Activated T-cell treated with anti-CD3 and anti-CD28 coated beads, Interleukin-2, amount 50 U/mL, for 72 hours (primary cell): ENCODE measurements at regions not wholly inside any gene's neighbourhood (a gene's known extent, or its start where the extent isn't known, plus 50 kb on each side); places are given as distances from the start of the nearest gene placed in this dataset.

ENCODE experiments used
- ATAC-seq, 2 donors: fragments of 150-1000 bp; cut with Tn5 transposase; replicated peaks in 1 of 2; 2 replicates each; pipeline ENCODE4 v1.10.0; 2021; ENCODE audit warnings: moderate library complexity in 2 of 2, mild to moderate bottlenecking in 1 of 2
- DNase-seq, 2 donors: peaks; one replicate each; pipeline ENCODE4 v3.0.0; 2021 to 2022; ENCODE audit warnings: mixed read lengths in 1 of 2
- H3K27ac Mint-ChIP-seq: one replicate; pipeline ENCODE4 v1.8.0; 2022; ENCODE audit warnings: mild to moderate bottlenecking, moderate library complexity, mixed read lengths
- H3K27me3 Mint-ChIP-seq: one replicate; pipeline ENCODE4 v1.8.0; 2022; ENCODE audit warnings: low read depth, mixed read lengths
- H3K36me3 Mint-ChIP-seq, 2 donors: one replicate each; pipeline ENCODE4 v1.8.0; 2022; ENCODE audit warnings: mixed read lengths in 2 of 2, mild to moderate bottlenecking in 1 of 2; ENCODE audit not compliant: insufficient read depth in 2 of 2
- H3K4me1 Mint-ChIP-seq: one replicate; pipeline ENCODE4 v1.8.0; 2022; ENCODE audit warnings: low read depth, mixed read lengths
- H3K4me3 Mint-ChIP-seq, 2 donors: one replicate each; pipeline ENCODE4 v1.8.0; 2022; ENCODE audit warnings: mild to moderate bottlenecking in 2 of 2, mixed read lengths in 2 of 2, moderate library complexity in 2 of 2
- H3K9me3 Mint-ChIP-seq, 2 donors: one replicate each; pipeline ENCODE4 v1.8.0; 2022; ENCODE audit warnings: mixed read lengths in 2 of 2

GRCh38 chr11:15704064-15704463 is 589.3 kb downstream of the INSC start:
- no peaks in the 10 kb centered on the region for H3K27me3 Mint-ChIP-seq
- no peaks in the 10 kb centered on the region for H3K4me1 Mint-ChIP-seq
- ATAC-seq: no peak
- no peak overlapping the region for H3K4me3 Mint-ChIP-seq
- H3K36me3 Mint-ChIP-seq: no peaks in the 10 kb centered on the region
- no peak overlapping the region for H3K27ac Mint-ChIP-seq
- DNase-seq: no peak
- peaks cover 2 to 10% of the 10 kb centered on the region in 2 donors for H3K9me3 Mint-ChIP-seq

DNA sequence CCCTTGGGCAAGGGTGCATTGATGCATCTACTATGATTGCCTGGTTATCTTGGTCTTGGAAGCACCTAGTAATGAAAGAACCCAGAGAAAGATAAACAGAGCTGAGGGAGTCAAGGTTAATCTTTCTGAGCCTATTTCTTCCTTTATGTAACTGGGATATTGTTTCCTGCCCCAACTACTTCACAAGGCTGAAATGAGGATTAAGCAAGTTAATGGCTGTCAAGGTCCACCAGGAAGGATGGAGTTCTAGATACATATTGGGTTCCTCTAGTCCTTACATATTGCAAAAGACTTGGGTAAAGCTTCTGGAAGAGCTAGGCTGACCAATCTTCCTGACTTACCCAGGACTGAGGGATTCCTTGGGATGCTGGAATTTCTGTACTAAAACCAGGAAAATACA is 589.8 kb downstream of the INSC start:
- H3K27ac Mint-ChIP-seq: no peak overlapping the region
- no peaks in the 10 kb centered on the region for H3K36me3 Mint-ChIP-seq
- H3K4me1 Mint-ChIP-seq: no peaks in the 10 kb centered on the region
- peaks cover 2 to 12% of the 10 kb centered on the region in 2 donors for H3K9me3 Mint-ChIP-seq
- DNase-seq (no peak), ATAC-seq (no peak)
- no peaks in the 10 kb centered on the region for H3K27me3 Mint-ChIP-seq
- H3K4me3 Mint-ChIP-seq: no peak overlapping the region

- no peak overlapping the region for H3K27ac Mint-ChIP-seq
- peaks cover 2 to 12% of the 10 kb centered on the region in 2 donors for H3K9me3 Mint-ChIP-seq
- ATAC-seq (no peak), DNase-seq (no peak)
- H3K4me1 Mint-ChIP-seq: no peaks in the 10 kb centered on the region
- no peak overlapping the region for H3K4me3 Mint-ChIP-seq
- H3K27me3 Mint-ChIP-seq: no peaks in the 10 kb centered on the region
- no peaks in the 10 kb centered on the region for H3K36me3 Mint-ChIP-seq
Observed at GRCh38 chr11:15705891-15706290, 591.2 kb downstream of the INSC start.

GRCh38 chr11:15707194-15707593 is 592.5 kb downstream of the INSC start:
- Mint-ChIP-seq H3K36me3 (no peaks in the 10 kb centered on the region), H3K9me3 (peaks cover 2 to 12% of the 10 kb centered on the region in 2 donors), H3K27ac (no peak overlapping the region), H3K4me3 (no peak overlapping the region), H3K27me3 (no peaks in the 10 kb centered on the region), H3K4me1 (no peaks in the 10 kb centered on the region)
- no peak for ATAC-seq
- no peak for DNase-seq

GRCh38 chr11:15707971-15708370 is 593.2 kb downstream of the INSC start:
- Mint-ChIP-seq H3K4me3 (no peak overlapping the region), H3K4me1 (no peaks in the 10 kb centered on the region), H3K36me3 (no peaks in the 10 kb centered on the region), H3K27ac (no peak overlapping the region), H3K27me3 (no peaks in the 10 kb centered on the region), H3K9me3 (peaks cover 2 to 9% of the 10 kb centered on the region in 2 donors)
- no peak for ATAC-seq
- no peak for DNase-seq

GRCh38 chr11:15710580-15711275 is 596.0 kb downstream of the INSC start:
- no peak overlapping the region for H3K4me3 Mint-ChIP-seq
- ATAC-seq (no peak), DNase-seq (no peak)
- no peaks in the 10 kb centered on the region for H3K27me3 Mint-ChIP-seq
- no peaks in the 10 kb centered on the region for H3K36me3 Mint-ChIP-seq
- H3K4me1 Mint-ChIP-seq: no peaks in the 10 kb centered on the region
- H3K9me3 Mint-ChIP-seq: peaks cover 0 to 7% of the 10 kb centered on the region in 2 donors
- no peak overlapping the region for H3K27ac Mint-ChIP-seq

DNA sequence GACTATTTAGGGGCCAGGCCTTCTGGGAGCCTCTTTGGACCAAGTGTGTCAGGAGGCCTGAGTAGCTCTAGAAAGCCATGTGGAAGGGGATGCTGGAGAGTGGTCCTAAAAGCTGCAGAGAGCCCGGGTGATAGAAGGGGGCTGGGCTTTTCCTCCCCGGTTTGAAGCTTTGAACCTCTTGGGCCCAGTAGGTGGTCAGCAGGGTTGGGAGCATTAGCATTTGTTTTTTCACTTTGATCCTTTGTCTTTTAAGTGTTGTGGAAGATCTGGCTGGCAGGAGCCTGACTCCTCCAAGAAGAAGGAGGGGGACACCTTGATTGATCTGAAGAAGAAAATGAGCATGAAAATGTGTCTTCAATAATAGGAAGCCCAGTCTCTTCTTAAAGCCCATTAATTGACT is 596.6 kb downstream of the INSC start:
- ATAC-seq: no peak
- H3K4me3 Mint-ChIP-seq: no peak overlapping the region
- H3K9me3 Mint-ChIP-seq: peaks cover 0 to 7% of the 10 kb centered on the region in 2 donors
- H3K27me3 Mint-ChIP-seq: no peaks in the 10 kb centered on the region
- H3K4me1 Mint-ChIP-seq: no peaks in the 10 kb centered on the region
- DNase-seq: no peak
- no peak overlapping the region for H3K27ac Mint-ChIP-seq
- no peaks in the 10 kb centered on the region for H3K36me3 Mint-ChIP-seq

GRCh38 chr11:15714641-15715399 is 600.1 kb downstream of the INSC start:
- no peaks in the 10 kb centered on the region for H3K4me1 Mint-ChIP-seq
- DNase-seq (no peak), ATAC-seq (no peak)
- no peaks in the 10 kb centered on the region for H3K36me3 Mint-ChIP-seq
- H3K4me3 Mint-ChIP-seq: no peak overlapping the region
- H3K27me3 Mint-ChIP-seq: peaks cover 14% of the 10 kb centered on the region
- no peaks in the 10 kb centered on the region for H3K9me3 Mint-ChIP-seq
- H3K27ac Mint-ChIP-seq: no peak overlapping the region

DNA sequence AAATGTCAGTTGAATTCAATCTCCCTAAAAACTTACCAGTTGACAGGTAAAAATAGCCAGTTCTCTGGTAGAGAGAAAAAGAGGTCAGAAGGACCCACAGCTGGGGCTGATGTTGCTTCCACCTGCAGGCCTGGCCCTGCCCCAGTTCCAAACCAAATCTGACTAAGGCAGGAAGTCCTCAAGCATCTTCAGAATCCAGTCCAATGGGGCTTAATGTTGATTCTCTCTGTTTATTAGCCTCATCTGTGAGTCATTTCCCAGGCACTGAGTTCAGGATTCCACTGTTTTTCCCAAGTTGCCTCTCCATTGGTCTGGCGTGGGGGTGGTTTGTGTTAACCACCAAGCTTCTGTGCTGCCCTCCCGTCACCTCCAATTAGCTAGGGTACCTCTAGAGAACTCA is 601.8 kb downstream of the INSC start:
- Mint-ChIP-seq H3K36me3 (no peaks in the 10 kb centered on the region), H3K27ac (no peak overlapping the region), H3K9me3 (no peaks in the 10 kb centered on the region), H3K4me3 (no peak overlapping the region), H3K27me3 (peaks cover 14% of the 10 kb centered on the region), H3K4me1 (no peaks in the 10 kb centered on the region)
- no peak for ATAC-seq
- no peak for DNase-seq

DNA sequence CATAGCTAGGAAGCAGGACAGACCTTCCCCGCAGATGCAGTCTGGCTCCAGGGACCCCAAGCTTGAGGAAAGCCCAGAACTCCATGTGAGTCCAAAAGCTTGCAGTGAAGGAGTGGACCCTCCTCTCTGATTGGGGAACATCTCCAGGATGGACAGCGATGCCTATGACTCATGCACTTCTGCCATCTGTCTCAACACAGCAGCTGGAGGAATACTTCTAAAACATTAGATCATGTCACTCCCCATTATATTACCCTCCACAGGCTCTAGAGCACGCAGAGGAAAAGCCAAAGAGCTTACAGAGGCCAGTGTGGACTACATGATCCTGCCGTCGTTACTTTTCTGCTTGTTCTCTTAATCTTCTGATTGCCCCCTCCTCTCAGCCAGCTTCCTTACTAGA is 605.7 kb downstream of the INSC start:
- H3K36me3 Mint-ChIP-seq: no peaks in the 10 kb centered on the region
- no peak overlapping the region for H3K27ac Mint-ChIP-seq
- no peak for DNase-seq
- H3K9me3 Mint-ChIP-seq: no peaks in the 10 kb centered on the region
- no peak for ATAC-seq
- H3K27me3 Mint-ChIP-seq: peaks cover 14% of the 10 kb centered on the region
- no peak overlapping the region for H3K4me3 Mint-ChIP-seq
- H3K4me1 Mint-ChIP-seq: no peaks in the 10 kb centered on the region

DNA sequence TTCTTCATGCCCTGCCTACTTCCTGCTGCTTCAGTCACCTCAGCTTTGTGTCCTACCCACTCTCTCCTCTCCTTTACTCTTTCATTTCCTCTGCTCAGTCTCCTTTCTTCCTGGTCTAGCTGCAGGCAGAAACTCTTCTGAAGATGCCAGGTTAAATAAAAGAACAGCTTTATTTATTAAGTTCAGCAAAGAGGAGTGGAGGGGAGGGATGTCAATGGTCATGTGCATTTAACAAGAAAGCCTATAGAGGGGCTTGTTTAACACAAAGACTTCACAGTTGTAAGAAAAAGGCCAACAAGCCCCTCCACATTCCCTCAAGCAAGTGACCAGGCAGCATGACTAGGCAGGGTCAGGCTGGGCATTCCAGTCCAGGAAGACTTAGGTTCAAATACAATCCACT is 609.2 kb downstream of the INSC start:
- no peak overlapping the region for H3K4me3 Mint-ChIP-seq
- no peak for DNase-seq
- H3K36me3 Mint-ChIP-seq: no peaks in the 10 kb centered on the region
- H3K27ac Mint-ChIP-seq: no peak overlapping the region
- peaks cover 10% of the 10 kb centered on the region for H3K27me3 Mint-ChIP-seq
- ATAC-seq: no peak
- no peaks in the 10 kb centered on the region for H3K4me1 Mint-ChIP-seq
- no peaks in the 10 kb centered on the region for H3K9me3 Mint-ChIP-seq

DNA sequence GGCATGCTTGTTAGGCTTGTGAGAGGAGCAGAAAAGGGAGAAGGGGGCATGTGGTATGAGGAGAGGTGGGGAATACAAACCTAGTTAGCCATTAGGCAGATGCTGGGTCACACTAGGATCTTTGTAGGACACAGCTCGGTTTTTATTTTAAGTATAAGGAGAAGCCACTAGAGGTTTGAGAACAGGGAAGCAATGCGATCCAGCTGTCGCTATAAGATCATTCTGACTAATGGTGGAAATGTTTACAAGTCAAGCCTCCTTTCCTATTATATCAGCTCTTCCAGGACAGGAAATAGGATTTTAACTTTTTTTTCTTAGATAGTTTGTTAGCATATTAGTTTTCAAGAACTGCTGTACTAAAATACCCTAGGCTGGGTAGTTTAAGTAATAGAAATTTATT is 609.9 kb downstream of the INSC start:
- no peaks in the 10 kb centered on the region for H3K4me1 Mint-ChIP-seq
- H3K27me3 Mint-ChIP-seq: peaks cover 6% of the 10 kb centered on the region
- no peak overlapping the region for H3K4me3 Mint-ChIP-seq
- H3K36me3 Mint-ChIP-seq: no peaks in the 10 kb centered on the region
- H3K27ac Mint-ChIP-seq: no peak overlapping the region
- H3K9me3 Mint-ChIP-seq: no peaks in the 10 kb centered on the region
- DNase-seq (no peak), ATAC-seq (no peak)

GRCh38 chr11:15725246-15725645 is 610.5 kb downstream of the INSC start:
- H3K36me3 Mint-ChIP-seq: no peaks in the 10 kb centered on the region
- H3K4me1 Mint-ChIP-seq: no peaks in the 10 kb centered on the region
- ATAC-seq (no peak), DNase-seq (no peak)
- no peak overlapping the region for H3K4me3 Mint-ChIP-seq
- no peak overlapping the region for H3K27ac Mint-ChIP-seq
- no peaks in the 10 kb centered on the region for H3K9me3 Mint-ChIP-seq
- peaks cover 6% of the 10 kb centered on the region for H3K27me3 Mint-ChIP-seq
